ENCODE measurements at regions not wholly inside any gene's neighbourhood (a gene's known extent, or its start where the extent isn't known, plus 50 kb on each side); places are given as distances from the start of the nearest gene placed in this dataset.
A peak's percentile ranks its signal among the peaks of the same experiment; 100 is the strongest.

DNA sequence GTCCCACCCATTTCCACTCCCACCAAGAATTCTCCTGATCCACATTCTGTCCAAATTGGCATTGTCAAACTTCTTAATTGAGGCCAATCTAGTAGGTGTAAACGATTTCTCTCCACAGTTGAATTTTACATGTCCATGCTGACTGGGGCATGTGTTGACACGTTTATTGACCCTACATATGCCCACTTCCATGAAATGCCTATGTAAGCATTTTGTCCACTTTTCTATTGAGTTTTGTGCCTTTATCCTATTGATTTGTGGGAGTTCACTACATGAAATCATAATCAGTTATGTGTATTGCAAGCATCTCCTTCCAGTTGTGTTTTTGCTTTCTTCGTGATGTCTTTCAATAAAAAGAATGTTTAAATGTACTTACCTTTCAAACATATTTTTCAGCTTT lies 141.7 kb upstream of the NSMCE3 start:
- DNase-seq, result no peak

DNA sequence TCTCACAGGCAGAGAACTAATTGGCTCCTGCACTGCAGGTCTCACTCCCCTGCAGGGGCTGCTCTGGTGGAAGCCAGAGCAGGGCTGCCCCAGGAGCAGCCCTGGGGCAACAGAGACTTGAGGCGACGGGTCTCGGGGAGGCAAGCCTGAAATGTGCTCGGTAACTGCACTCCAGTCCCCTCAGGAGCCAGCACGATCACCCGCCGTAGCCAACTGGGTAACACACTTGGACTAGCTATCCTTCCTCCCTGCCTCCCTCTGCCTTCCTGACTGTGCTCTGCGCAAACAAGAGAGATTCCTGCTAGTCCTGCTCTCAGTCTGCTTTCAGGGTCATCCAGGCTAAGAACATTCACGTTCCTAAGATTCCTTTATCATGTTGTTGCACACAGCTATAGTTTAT lies 140.7 kb upstream of the NSMCE3 start:
- no peak for DNase-seq

DNA sequence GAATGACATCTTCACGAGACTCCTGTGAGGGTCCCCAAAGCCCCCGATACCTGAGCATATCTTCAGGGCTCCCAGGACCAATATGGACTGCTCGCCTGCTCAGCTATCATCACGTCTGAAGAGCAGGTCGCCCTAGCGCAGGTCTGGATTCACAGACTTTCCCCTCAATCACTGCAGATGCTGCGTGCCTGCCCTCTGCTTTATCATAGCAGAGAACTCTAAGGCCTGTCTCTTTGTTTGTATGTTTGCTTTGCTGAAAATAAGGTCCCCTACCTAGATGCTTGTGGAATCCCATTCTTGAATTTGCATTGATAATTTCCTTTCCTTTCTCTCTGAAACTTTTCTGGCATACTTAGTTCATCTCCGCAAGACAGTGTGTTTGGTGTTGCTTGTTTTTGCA lies 140.3 kb upstream of the NSMCE3 start:
- DNase-seq, result no peak

DNA sequence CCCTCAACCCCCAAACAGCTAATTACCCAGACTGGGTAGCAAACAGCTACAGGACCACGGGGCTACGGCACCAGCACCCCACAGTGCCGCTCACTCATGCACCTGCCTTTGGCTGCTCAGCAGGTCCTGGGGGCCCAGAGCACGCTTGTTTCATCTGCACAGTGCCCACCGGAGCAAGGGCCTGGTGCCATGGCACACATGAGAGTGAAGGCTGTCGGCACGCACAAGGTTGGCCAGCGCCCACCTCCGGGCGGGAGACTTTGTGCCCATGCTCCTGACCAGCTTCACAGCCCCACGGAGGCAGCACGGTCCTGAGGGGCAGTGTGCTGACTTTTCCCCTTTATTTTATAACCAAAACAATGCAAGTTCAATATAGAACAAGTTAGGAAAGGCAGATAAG lies 135.9 kb upstream of the NSMCE3 start:
- DNase-seq, result no peak

DNA sequence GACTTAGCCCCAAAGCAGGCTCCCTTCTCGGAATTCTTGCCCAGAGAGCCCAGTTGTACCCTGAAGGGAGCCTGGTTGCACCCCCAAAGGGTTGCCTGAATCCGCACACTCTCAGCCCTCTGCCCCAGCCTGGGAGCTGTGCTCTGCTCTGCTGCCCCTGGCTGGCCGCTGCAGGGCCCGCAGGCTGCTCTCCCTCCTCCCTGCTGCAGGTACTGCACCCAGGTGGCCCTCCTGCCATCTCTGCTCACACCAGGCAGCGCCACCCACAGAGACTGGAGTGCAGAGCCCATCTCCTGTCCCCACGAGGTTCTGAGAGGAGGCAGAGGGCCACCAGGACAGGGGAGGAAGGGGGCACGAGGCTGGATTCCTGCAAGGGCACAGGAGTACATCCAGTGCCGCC lies 134.2 kb upstream of the NSMCE3 start:
- DNase-seq, result no peak

DNA sequence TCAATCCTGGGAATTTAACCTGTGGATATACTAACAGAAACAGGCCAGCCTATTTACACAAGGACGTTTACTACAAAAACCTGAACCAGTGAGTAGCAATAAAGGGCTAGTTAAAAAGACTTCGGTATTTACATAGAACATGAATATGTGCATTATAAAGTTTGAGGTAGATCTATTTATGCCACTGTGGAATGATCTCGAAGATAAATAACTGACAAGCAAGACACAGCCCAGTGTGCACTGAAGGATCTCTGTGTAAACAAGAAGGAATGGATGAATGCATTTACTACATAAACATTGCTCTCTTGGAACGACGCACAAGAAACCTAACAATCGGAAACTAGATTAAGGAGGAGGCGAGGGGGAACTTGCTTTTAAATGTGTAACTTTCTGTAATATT lies 132.0 kb upstream of the NSMCE3 start:
- no peak for DNase-seq

DNA sequence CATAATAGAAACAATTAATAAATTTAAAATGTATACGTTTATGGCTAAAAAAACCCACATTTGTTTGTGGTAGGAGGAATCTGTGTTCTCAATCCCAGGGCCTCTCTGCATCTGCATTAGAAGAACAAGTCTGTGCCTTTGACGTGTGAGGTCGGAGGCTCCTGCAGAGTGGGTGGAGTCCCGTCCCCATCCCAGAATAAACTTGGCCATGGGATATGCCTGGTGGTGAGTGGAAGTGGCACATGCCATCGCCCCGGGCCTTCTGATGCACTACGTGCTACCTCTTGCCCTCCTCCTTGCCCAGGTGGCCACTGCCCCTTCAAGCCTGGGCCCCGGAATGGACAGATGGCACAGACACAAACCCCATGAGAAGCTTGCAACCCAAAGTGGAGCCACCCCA lies 131.1 kb upstream of the NSMCE3 start:
- no peak for DNase-seq

DNA sequence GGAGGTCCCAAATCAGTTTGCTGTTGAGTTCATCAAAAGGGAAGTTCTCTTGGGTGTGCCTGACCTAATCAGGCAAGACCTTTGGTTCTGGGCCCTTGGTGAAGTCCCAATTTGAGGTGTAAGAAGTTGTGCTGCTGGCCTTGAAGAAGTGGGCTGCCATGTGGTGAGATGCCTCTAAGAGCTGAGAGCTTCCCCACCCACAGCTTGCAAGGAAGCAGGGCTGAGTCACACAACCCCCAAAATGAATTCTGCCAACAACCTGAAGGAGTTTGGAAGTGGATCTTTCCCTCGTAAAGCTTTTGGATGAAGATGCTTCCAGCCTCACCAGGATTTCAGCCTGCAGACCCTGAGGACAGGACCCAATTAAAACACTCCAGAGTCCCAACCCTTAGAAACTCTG lies 129.3 kb upstream of the NSMCE3 start:
- no peak for DNase-seq

DNA sequence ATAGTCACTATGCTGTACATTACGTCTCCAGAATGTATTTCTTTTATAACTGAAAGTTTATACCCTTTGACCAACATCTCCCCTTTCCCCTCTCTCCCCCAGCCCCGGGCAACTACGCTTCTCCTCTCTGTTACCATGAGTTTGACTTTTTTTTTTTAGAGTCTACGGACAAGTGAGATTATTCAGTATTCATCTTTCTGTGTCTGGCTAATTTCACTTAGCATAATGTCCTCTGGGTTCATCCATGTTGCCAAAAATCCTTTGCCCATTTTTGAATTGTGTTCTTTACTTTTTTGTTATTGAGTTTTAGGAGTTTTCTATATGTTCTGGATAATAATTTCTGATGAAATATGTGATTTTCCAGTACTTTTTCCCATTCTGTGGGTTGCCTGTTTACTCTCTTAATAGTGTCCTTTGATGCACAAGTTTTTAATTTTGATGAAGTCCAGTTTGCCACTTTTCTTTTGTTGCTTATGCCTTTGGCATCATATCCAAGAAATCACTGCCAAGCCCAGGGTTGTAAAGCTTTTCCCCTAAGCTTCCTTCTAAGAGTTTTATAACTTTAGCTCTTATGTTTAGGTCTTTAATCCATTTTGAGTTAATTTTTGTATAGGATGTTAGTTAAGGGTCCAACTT lies 126.7 kb upstream of the NSMCE3 start:
- no peak for DNase-seq

DNA sequence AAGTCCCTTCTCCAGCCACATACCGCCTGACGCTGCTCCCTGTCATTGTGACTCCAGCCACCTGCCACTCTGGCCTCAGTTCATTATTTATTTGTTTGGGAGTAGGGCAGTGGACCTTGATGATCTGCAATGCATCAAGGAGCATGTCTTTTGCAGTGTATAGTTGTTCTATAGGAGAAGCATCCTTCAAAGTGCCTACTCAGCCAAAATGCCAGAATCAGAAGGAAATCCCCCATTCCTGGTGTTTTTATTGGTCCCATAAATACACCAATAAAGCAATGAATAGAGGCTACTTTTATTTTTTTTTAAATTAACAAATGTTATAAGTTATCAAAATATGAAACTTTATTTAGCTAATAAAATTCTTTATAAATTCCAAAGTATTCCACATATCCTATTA lies 123.8 kb upstream of the NSMCE3 start:
- no peak for DNase-seq

DNA sequence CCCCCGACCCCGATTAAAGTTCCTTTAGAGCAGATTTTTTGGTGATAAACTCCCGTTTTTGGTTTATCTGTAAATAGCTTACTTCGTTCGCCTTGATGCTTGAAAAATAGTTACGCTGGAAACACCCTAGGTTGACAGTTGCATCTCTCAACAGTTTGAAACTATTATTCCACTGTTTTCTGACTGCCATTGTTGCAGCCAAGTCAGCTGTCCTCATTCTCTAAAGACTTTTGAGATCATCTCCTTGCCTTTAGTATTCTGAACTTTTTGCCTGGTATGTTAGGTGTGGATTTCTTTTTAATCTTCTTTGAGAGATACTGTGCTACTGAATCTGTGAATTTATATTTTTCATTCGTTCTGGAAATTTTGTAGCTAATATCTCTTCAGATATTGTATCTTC lies 122.7 kb upstream of the NSMCE3 start:
- DNase-seq, result no peak

DNA sequence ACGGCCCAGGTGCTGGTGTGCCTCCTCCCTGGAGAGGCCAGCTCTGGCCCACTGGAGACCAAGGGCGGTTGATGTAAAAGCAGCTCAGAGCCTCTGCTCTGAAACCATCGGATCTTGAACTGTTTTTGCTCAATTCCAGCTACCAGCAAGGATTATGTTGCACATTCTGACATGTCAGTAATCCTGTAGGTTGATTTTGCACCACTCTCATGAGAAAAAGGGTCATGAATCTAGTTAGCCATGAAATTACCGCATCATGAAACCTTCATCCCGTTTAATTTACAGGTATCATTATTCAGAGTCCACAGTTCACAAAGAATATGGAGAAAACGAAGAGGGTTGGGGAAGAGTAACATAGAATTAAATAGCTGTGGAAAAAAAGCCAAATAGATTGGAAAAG lies 120.4 kb upstream of the NSMCE3 start:
- DNase-seq, result no peak

DNA sequence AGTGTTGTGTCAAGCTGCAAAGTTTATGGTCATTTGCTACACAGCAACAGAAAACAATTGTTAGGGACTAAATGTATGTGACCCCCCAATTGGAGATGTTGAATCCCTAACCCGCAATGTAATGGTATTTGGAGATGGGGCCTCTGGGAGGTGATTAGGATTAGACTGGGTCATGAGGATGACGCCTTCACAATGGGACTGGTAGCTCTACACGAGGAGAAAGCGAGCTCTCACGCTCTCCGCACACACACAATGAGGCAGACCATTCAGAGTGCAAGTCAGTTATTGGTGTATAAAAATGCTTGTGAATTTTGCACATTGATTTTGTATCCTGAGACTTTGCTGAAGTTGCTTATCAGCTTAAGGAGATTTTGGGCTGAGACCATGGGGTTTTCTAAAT lies 116.9 kb upstream of the NSMCE3 start:
- DNase-seq, result no peak

DNA sequence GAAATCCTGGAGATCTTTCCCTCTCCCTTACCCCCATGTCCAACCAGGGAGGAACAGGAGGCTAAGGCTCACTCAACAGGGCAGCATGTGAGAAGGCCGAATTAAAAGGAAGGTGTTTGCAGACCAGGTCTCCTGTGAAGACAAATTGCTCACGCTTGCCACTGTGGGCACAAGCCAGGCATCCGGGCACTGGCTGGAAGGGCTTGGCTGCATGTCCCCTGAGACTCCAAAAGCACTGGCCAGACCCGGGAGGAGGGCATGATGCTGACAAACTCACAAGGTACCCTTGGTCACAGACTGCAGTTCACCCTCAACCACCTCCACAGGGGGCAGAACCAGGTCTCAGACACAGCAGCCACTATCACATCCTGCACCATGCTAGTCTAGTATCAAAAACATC lies 113.7 kb upstream of the NSMCE3 start:
- DNase-seq, result no peak

DNA sequence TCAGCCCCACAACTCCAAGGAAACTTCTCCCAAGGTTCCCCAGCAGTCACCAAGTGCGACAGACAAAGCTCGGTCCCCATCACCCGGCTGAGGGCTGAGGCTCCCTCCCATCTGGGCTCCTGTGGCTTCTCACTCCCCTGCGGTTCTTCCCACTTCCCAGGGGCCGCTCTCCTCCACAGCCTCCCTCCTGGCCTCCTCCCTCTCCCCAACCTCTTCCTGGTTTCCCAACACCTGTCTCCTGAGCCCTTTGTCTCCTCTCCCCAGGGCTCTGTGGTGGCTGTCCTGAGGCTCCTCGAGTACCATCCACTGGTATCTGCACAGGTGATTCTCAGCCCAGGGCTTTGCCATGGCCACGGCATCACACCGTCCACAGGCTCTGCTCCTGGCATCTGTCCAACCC lies 113.2 kb upstream of the NSMCE3 start:
- peak in 1 of 2 experiments; percentile 40 for DNase-seq

DNA sequence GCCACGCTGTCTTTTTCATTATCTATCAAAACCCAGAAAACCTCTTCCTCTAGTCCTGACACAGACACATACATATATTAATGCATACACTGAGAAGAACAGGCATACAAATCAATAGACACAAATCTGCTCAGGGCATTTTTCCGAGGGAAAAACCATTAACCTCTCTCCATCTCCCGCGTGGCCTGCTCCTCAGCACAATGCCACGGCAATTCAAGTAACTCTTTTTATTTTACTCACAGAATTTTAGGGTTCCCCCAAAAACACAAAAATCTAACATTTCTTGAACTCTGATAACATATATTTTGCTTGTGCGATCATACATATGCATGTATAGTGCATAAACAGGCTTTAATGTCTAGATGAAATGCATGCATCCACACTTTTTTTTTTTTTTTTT lies 110.8 kb upstream of the NSMCE3 start:
- DNase-seq, result no peak

DNA sequence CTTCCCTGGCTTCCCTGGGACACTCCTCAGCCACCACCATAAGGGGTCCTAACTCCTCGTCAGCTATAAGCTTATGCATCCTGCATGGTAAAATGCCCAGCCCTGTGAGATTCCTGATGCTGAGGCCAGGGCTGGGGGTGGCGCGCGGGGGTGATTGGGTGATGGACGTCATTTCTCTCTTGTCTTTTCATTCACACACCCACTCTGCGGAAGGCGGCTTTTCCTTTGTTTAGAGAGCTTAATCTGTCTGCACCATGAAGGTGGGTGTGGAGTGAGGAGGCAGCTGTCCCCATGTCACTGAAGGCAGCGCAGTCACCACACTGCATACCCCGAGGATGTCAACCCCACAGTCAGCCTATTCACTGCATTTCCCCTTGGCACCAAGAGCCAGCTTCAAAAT lies 110.0 kb upstream of the NSMCE3 start:
- no peak for DNase-seq

DNA sequence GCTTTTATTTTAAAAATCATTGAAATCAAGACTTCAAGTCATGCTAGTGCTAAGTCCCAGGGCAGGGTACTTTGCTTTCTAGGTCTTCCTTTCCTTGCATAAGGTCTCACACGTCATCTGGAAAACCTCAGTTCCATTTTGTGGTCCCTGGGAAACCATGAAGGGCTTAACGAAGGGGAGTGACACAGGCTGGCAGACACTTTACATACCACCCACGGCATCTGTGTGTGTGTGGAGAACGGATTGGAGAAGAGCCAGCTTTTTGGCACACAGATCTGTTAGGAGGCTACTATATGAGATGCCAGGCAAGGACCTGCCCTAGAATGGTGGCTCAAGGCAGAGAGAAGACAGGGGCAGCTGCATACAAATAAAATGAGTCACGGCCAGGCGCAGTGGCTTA lies 107.5 kb upstream of the NSMCE3 start:
- DNase-seq, result no peak

DNA sequence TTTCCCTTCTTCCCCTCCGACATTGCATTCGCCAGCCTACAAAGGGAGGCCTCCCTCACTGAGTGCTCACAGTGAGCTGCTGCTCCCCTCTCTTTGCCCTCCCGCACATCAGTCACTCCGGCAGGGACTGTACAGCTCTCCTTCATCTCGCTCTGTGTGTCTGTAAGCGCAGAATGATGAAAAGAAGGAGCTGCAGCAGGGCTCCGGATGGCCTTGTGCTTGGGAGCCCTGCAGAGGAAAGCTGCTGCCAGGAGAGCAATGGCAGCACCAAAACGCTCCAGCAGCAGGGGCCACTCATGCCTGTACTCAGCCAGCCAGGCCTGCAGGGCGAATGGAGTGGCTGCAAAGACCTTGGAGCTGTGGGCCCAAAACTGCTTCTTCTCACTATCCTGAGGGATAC lies 107.0 kb upstream of the NSMCE3 start:
- DNase-seq, result no peak

DNA sequence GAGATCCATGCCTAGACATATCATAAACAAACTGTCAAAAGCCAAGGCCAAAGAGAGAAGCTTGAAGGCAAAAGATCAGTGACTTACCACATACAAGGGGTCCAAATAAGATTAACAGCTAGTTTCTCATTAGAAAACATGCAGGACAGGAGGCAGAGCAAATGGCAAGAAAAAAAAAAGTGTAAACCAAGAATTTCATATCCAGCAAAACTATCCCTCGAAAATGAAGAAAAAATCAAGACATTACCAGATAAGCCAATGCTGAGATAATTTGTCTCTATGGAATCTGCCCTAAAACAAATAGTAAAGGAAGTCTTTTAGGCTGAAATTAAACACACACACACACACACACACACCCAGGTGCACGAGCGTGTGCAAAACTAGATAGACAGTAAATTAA lies 99.6 kb upstream of the NSMCE3 start:
- DNase-seq, result no peak

DNA sequence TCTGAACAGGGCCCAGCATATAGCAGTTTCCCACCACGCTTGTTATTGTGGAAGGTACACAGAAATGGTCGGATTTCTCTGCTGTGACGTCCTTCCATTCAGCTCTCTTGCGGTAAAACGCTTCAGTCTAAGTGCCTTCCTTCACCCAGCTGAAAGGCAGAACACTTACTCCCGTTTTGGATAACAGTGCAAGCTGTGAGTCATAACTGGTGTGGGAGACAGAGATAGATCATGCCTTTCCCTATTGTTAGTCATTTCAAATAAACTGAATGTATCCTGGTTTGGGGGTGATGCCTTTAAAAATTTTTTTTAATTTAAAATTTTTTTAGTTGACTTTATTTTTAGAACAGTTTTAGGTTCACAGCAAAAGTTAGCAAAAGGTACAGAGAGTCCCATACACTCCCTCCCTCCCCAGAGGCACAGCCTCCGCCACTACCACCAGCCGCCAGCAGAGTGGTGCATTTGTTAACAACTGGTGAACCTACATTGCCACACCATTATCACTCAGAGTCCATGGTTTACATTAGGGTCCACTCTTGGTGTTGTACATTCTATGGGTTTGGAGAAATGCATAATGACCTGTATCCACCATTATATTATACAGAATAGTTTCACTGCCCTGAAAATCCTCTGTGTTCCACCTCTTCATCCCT lies 94.9 kb upstream of the NSMCE3 start:
- DNase-seq, result no peak

DNA sequence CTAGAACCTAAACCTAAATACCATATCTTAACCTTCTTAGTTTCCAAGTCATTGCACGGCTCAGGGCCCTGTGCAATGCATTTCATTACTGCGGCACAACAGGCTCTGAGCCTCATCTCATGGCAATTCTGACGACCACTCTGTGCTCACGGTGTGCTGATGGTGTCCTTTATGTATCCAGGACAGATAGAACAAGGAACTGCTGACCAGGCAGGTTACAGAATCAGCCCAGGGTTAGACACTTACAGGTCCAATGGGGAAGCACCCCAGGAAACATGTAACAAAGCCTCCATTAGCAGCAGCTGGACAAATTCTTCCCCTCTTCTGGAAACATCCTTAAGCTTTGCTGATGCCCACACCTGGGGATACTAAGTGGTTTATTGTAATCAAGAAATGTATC lies 91.9 kb upstream of the NSMCE3 start:
- no peak for DNase-seq

DNA sequence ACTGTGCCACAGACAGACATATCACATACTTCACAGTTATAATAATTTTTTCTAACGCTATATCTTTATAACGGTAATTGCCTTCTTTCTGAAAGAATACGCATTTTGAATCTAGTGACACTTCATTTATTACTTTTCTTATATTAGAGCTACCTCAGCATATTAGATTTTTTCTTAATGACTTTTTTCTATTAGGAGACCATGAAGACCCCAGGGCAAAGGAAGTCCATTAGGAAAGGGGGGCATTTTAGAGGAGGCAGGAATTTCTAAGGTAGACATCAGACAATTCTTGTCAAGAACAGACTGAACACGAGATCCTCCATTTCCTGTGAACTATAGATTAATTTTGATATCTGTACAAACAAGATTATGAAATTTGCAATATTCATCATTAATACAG lies 90.5 kb upstream of the NSMCE3 start:
- no peak for DNase-seq

DNA sequence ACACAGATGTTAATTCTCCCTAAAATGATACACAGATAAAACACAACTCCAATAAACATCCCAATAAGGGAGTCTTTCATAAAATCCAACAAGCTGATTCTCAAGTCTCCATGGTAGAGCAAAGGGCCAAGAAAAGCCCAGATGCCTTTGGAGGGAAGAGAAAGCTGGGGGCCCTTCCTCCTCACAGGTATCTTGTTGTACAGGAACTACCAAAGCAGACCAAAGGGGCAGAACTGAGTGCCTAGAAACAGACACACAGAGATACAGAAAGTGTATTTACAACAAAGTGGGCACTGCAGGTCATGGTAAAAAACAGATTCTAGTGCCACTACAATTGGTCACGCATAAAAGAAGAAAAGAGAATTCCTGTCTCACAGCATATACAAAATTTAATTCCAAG lies 87.2 kb upstream of the NSMCE3 start:
- DNase-seq, result no peak

DNA sequence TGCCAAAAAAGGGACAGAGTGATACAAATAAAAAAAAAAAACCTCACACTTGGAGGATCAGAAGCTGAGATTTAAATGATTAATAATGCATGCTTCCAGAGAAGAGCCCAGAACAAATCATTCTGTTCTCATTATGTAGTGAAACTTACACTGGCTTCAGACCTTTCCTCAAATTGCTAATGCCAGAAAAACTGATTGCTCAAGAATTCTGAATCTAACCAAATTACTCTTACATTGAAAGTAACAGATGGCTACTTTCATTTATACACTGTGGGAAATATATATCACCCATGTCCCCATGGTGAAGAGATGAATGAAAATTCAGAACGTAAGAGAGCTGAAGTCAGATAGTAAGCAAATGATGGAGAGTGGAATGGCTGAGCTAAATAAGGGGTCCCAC lies 85.9 kb upstream of the NSMCE3 start:
- no peak for DNase-seq

Measured in NCI-H187 (cell line).